Ectodermal cell (in vitro differentiated cells): ENCODE measurements at regions not wholly inside any gene's neighbourhood (a gene's known extent, or its start where the extent isn't known, plus 50 kb on each side); places are given as distances from the start of the nearest gene placed in this dataset.

Source experiments
- H3K27ac ChIP-seq: 2 replicates; pipeline ENCODE4 v1.7.0; 2013; ENCODE audit warnings: mild to moderate bottlenecking, low read depth, low read length; ENCODE audit not compliant: insufficient read depth, poor library complexity, severe bottlenecking
- H3K27me3 ChIP-seq: 2 replicates; pipeline ENCODE4 v1.7.0; 2013; ENCODE audit warnings: mild to moderate bottlenecking, low read length; ENCODE audit not compliant: insufficient read depth, control insufficient read depth, poor library complexity, severe bottlenecking
- H3K36me3 ChIP-seq: one replicate; pipeline ENCODE4 v1.7.0; 2013; ENCODE audit warnings: low read length; ENCODE audit not compliant: control insufficient read depth, insufficient read depth
- H3K4me1 ChIP-seq: one replicate; pipeline ENCODE4 v1.7.0; 2013; ENCODE audit warnings: low read length; ENCODE audit not compliant: control insufficient read depth, insufficient read depth
- H3K4me3 ChIP-seq: 2 replicates; pipeline ENCODE4 v1.7.0; 2013; ENCODE audit warnings: low read depth, low read length, control low read depth; ENCODE audit not compliant: insufficient read depth
- H3K9me3 ChIP-seq: 2 replicates; pipeline ENCODE4 v1.7.0; 2013; ENCODE audit warnings: mild to moderate bottlenecking, low read length, moderate library complexity; ENCODE audit not compliant: control insufficient read depth
- WGBS, 2 experiments: methylation state at CpG; one replicate each; pipeline ENCODE4 v1.1.7; 2013; ENCODE audit warnings: missing lambda C conversion rate in 2 of 2; 5-methylcytosine and 5-hydroxymethylcytosine counted together

GRCh38 chr18:43622024-43622423 is 344.7 kb upstream of the SYT4 start:
- Histone ChIP-seq H3K27ac (no peak overlapping the region), H3K36me3 (no peaks in the 10 kb centered on the region), H3K4me1 (no peaks in the 10 kb centered on the region), H3K9me3 (no peaks in the 10 kb centered on the region), H3K27me3 (no peaks in the 10 kb centered on the region), H3K4me3 (no peak overlapping the region)
- 84 to 94% methylated on average over 3 of the region's 3 CpGs for WGBS, 2 experiments

DNA sequence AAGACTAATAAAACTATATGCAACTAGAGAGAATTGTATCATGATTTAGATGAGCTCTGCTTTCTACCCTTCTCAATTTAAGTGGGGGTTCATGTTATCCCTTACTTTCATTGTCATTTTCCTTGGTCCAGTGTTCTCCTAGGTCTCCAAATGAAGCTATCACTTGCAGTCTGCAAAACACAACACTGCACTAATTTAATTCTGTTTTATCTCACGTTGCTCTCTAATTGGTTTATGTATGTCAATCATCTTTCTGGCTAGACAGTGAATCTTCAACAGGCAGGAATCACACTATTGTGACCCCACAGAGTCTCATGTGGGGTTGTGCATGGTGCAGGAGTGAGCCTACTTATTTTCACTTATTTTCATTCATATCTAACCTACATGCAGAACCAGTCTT is 348.3 kb upstream of the SYT4 start:
- Histone ChIP-seq H3K4me3 (no peak overlapping the region), H3K9me3 (no peaks in the 10 kb centered on the region), H3K27ac (no peak overlapping the region), H3K27me3 (no peaks in the 10 kb centered on the region), H3K36me3 (no peaks in the 10 kb centered on the region), H3K4me1 (no peaks in the 10 kb centered on the region)
- 89 to 94% methylated on average over 1 of the region's 1 CpG for WGBS, 2 experiments

GRCh38 chr18:43627848-43628530 is 350.7 kb upstream of the SYT4 start:
- H3K9me3 ChIP-seq: no peaks in the 10 kb centered on the region
- no peaks in the 10 kb centered on the region for H3K4me1 ChIP-seq
- no peak overlapping the region for H3K27ac ChIP-seq
- WGBS, 2 experiments: 68 to 69% methylated on average over 2 to 3 of the region's 3 CpGs
- H3K27me3 ChIP-seq: no peaks in the 10 kb centered on the region
- no peaks in the 10 kb centered on the region for H3K36me3 ChIP-seq
- H3K4me3 ChIP-seq: no peak overlapping the region

DNA sequence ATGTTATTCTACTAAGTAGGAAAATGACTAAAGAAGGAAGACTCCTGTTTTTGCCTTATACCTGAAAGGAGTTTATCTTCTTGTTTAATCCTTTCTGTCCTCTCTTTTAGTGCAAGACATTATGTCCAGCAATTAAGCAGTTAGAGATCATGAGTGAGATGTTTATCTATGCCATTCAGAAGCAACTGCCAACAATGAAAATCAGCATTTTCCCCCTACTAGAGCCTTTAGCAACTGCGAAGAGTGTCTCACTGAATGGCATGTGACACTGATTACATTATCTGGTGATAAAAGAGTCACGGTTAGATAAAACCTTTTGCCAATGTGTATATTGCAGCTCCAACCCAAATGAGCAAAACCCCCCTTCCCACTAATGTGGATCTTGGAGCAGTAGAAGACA is 357.7 kb upstream of the SYT4 start:
- H3K36me3 ChIP-seq: no peaks in the 10 kb centered on the region
- H3K9me3 ChIP-seq: no peaks in the 10 kb centered on the region
- H3K4me3 ChIP-seq: no peak overlapping the region
- H3K27ac ChIP-seq: no peak overlapping the region
- WGBS, 2 experiments: 68 to 100% methylated on average over 2 of the region's 2 CpGs
- no peaks in the 10 kb centered on the region for H3K27me3 ChIP-seq
- H3K4me1 ChIP-seq: no peaks in the 10 kb centered on the region

DNA sequence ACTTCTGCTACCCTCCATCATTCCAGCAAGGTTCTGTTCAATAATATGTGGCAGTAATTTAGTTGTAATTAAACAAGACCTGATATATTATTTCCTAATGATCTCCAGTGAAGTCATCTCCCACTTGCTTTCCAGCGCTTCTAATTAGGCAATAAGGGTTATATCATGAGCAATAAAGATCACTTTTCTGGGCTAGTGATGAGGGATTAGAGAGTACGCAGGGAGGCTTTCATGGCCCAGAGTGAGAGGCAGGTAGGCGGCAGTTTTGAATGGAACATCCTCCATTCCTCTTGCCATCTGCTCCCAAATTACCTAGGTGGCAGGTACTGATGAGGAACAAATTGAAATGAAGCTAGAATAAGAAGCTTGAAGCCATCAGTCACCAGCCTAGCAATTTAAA is 358.1 kb upstream of the SYT4 start:
- 97 to 98% methylated on average over 3 of the region's 3 CpGs for WGBS, 2 experiments
- H3K27me3 ChIP-seq: no peaks in the 10 kb centered on the region
- H3K9me3 ChIP-seq: no peaks in the 10 kb centered on the region
- H3K4me1 ChIP-seq: no peaks in the 10 kb centered on the region
- no peak overlapping the region for H3K27ac ChIP-seq
- H3K36me3 ChIP-seq: no peaks in the 10 kb centered on the region
- H3K4me3 ChIP-seq: no peak overlapping the region

DNA sequence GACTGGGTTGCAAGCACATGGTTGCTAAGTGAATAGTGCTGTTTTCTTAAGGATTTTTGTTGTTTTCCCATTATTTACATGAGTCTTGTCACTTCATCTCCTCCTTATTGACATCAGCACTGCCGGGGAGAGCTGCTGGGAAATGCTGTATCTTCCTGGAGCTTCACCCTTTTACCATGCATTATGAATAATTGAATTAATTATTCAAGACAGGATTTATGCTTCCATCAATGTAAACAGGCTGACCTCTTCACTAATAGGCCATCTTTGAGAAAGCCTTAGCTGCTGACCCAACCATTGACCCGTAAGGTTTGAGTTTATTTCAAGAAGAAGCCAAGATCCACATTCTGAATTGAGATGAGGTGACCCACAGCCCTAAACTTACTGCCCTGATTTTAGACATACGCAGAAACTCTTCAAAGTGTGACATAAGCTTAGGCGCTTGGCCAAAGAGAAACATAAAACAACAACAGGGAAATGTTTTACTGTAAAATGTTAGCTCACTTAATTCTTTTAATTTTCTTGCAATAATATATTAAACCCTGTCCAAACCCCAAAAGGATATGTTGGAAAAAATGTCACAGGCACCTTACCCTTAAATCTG is 365.5 kb upstream of the SYT4 start:
- Histone ChIP-seq H3K27me3 (no peaks in the 10 kb centered on the region), H3K4me3 (no peak overlapping the region), H3K4me1 (no peaks in the 10 kb centered on the region), H3K27ac (no peak overlapping the region), H3K9me3 (no peaks in the 10 kb centered on the region), H3K36me3 (no peaks in the 10 kb centered on the region)
- WGBS, 2 experiments: 88 to 89% methylated on average over 3 to 4 of the region's 4 CpGs

- Histone ChIP-seq H3K4me3 (no peak overlapping the region), H3K27me3 (no peaks in the 10 kb centered on the region), H3K9me3 (no peaks in the 10 kb centered on the region), H3K36me3 (no peaks in the 10 kb centered on the region), H3K27ac (no peak overlapping the region), H3K4me1 (no peaks in the 10 kb centered on the region)
- WGBS, 2 experiments: 85 to 100% methylated on average over 2 of the region's 2 CpGs
These were observed 370.7 kb upstream of the SYT4 start for GRCh38 chr18:43648002-43648401.

DNA sequence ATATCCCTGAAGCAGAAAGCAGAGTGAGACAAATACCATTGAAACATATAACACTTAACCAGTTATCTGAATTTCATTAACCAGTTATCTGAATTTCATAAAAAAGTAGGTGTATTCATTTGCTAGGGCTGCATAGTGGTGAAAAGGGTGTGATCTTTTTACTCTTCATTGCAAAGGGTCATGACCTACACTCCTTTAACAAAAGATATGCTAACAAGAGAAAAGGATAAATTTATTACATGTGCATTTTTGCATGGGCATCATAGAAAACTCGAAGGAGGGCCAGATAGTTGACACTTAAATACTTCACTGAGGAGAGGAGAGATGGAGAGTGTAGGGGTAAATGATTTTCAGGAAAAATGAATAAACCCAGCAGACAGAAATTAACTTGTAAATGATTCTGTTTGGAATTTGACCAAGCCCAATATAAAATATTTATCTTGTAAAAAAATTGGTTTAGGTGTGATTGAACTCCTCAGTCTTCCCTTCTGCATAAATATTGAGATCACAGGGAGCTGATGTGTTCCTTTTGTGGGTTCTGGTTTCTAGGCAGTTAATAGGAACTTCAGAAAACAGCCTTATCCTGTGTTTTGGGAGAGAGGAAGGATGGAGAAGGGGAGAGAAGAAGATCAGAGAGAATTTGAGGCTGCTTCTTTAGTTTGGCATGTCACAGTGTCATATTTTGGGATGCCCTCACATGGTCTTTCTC is 372.5 kb upstream of the SYT4 start:
- H3K27ac ChIP-seq: no peak overlapping the region
- no peaks in the 10 kb centered on the region for H3K36me3 ChIP-seq
- WGBS, 2 experiments: 90 to 100% methylated on average over 1 of the region's 1 CpG
- no peaks in the 10 kb centered on the region for H3K27me3 ChIP-seq
- no peaks in the 10 kb centered on the region for H3K4me1 ChIP-seq
- no peak overlapping the region for H3K4me3 ChIP-seq
- no peaks in the 10 kb centered on the region for H3K9me3 ChIP-seq

GRCh38 chr18:43650426-43650825 is 373.1 kb upstream of the SYT4 start:
- Histone ChIP-seq H3K9me3 (no peaks in the 10 kb centered on the region), H3K27me3 (no peaks in the 10 kb centered on the region), H3K4me3 (no peak overlapping the region), H3K4me1 (no peaks in the 10 kb centered on the region), H3K36me3 (no peaks in the 10 kb centered on the region), H3K27ac (no peak overlapping the region)
- 33 to 53% methylated on average over 1 of the region's 2 CpGs for WGBS, 2 experiments

- Histone ChIP-seq H3K9me3 (no peaks in the 10 kb centered on the region), H3K4me1 (no peaks in the 10 kb centered on the region), H3K27ac (no peak overlapping the region), H3K4me3 (no peak overlapping the region), H3K36me3 (no peaks in the 10 kb centered on the region), H3K27me3 (no peaks in the 10 kb centered on the region)
- WGBS, 2 experiments: 88 to 100% methylated on average over 1 to 2 of the region's 2 CpGs
These were observed 373.8 kb upstream of the SYT4 start for GRCh38 chr18:43651057-43651456.
